Type B pancreatic cell (in vitro differentiated cells): ENCODE measurements at regions not wholly inside any gene's neighbourhood (a gene's known extent, or its start where the extent isn't known, plus 50 kb on each side); places are given as distances from the start of the nearest gene placed in this dataset.

Source experiments
- DNase-seq: peaks from one replicate; pipeline ENCODE4 v3.0.0; 2021; ENCODE audit warnings: mixed read lengths; ENCODE audit not compliant: unreplicated experiment; ENCODE audit errors: extremely low spot score
- H3K27ac Mint-ChIP-seq: 2 replicates; pipeline ENCODE4 v1.8.0; 2021; ENCODE audit warnings: mild to moderate bottlenecking, mixed read lengths
- H3K27me3 Mint-ChIP-seq: 2 replicates; pipeline ENCODE4 v1.8.0; 2021; ENCODE audit warnings: mixed read lengths
- H3K36me3 Mint-ChIP-seq: 2 replicates; pipeline ENCODE4 v1.8.0; 2021; ENCODE audit warnings: mixed read lengths
- H3K4me1 Mint-ChIP-seq: one replicate; pipeline ENCODE4 v1.8.0; 2021; ENCODE audit warnings: mixed read lengths; ENCODE audit not compliant: unreplicated experiment
- H3K4me3 Mint-ChIP-seq: 2 replicates; pipeline ENCODE4 v1.8.0; 2021; ENCODE audit warnings: mild to moderate bottlenecking, mixed read lengths
- H3K9me3 Mint-ChIP-seq: 2 replicates; pipeline ENCODE4 v1.8.0; 2021; ENCODE audit warnings: mixed read lengths
- TF ChIP-seq, protein P1 (sequence below): fragments of 200-600 bp; sonication (generic); conservative IDR thresholded peaks from 2 replicates; pipeline ENCODE4 v1.5.0; 2021; ENCODE audit warnings: antibody characterized with exemption, mild to moderate bottlenecking

- Mint-ChIP-seq H3K4me3 (no peak overlapping the region), H3K9me3 (no peaks in the 10 kb centered on the region), H3K36me3 (no peaks in the 10 kb centered on the region), H3K27me3 (peaks cover 10% of the 10 kb centered on the region), H3K4me1 (peaks cover 12% of the 10 kb centered on the region), H3K27ac (no peak overlapping the region)
- no peak for DNase-seq
- TF ChIP-seq, protein P1, sequence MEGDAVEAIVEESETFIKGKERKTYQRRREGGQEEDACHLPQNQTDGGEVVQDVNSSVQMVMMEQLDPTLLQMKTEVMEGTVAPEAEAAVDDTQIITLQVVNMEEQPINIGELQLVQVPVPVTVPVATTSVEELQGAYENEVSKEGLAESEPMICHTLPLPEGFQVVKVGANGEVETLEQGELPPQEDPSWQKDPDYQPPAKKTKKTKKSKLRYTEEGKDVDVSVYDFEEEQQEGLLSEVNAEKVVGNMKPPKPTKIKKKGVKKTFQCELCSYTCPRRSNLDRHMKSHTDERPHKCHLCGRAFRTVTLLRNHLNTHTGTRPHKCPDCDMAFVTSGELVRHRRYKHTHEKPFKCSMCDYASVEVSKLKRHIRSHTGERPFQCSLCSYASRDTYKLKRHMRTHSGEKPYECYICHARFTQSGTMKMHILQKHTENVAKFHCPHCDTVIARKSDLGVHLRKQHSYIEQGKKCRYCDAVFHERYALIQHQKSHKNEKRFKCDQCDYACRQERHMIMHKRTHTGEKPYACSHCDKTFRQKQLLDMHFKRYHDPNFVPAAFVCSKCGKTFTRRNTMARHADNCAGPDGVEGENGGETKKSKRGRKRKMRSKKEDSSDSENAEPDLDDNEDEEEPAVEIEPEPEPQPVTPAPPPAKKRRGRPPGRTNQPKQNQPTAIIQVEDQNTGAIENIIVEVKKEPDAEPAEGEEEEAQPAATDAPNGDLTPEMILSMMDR: no peak
Measured at GRCh38 chr17:72301887-72302286, 181.1 kb downstream of the SOX9 start.

- Mint-ChIP-seq H3K36me3 (no peaks in the 10 kb centered on the region), H3K27ac (no peak overlapping the region), H3K4me3 (no peak overlapping the region), H3K4me1 (peaks cover 19% of the 10 kb centered on the region), H3K27me3 (peaks cover 12% of the 10 kb centered on the region), H3K9me3 (no peaks in the 10 kb centered on the region)
- TF ChIP-seq, protein P1: no peak
- DNase-seq: no peak
Measured at GRCh38 chr17:72302735-72303134, 181.9 kb downstream of the SOX9 start.

DNA sequence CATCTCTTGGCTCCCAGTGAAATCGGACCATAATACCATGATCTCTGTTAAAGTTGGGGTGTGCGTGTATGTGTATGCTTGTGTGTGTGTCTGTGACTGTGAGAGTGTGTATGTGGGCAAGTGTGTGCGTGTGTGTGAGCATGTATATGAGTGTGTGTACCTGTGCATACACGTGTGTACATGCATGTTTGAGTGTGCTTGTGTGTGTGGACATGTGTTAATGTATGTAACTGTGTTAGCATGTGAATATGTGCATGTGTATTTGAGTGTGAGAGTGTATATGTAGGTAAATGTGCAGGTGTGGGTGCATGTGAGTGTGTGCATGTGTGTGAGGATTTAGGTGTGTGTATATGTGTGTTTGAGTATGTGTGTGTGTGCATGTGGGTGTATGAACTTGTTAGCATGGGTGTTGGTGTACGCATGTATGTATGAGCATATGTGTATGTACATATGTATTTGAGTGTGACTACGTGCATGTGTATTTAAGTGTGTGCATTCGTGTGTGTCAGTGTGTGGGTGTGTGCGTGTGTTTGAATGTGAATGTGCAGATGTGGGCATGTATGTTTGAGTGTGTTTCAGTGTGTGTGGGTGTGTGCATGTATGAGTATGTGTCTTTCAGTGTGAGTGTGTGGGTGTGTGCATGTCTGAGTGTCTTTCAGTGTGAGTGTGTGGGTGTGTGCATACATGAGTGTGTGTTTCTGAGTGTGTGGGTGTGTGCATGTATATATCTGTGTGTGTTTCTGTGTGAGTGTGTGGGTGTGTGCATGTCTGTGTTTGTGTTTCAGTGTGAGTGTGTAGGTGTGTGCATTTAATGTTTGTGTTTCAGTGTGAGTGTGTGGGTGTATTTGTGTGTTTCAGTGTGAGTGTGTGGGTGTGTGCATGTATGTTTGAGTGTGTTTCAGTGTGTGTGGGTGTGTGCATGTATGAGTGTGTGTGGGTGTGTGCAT, 183.2 kb downstream of the SOX9 start:
- TF ChIP-seq, protein P1: no peak
- Mint-ChIP-seq H3K4me3 (no peak overlapping the region), H3K27ac (no peak overlapping the region), H3K4me1 (peaks cover 28% of the 10 kb centered on the region), H3K27me3 (peaks cover 12% of the 10 kb centered on the region), H3K36me3 (no peaks in the 10 kb centered on the region), H3K9me3 (no peaks in the 10 kb centered on the region)
- DNase-seq: no peak

DNA sequence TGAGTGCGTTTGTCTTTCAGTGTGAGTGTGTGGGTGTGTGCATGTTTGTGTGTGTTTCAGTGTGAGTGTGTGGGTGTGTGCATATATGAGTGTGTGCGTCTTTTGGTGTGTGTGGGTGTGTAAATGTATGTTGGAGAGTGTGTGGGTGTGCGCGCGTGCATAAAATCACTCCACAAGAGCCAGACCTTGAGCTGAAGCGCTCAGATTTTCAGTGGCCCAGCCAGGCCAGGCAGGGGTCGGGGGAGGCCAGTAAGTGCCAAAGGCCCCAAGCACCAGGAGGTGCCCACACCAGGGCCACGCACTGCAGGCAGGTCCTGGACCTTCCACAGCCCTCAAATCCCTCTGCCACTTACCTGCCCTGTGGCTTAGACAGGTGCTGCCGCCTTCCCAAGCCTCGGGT, 184.0 kb downstream of the SOX9 start:
- DNase-seq: no peak
- H3K27ac Mint-ChIP-seq: no peak overlapping the region
- no peaks in the 10 kb centered on the region for H3K36me3 Mint-ChIP-seq
- H3K27me3 Mint-ChIP-seq: peaks cover 12% of the 10 kb centered on the region
- TF ChIP-seq, protein P1: no peak
- no peak overlapping the region for H3K4me3 Mint-ChIP-seq
- H3K9me3 Mint-ChIP-seq: no peaks in the 10 kb centered on the region
- peaks cover 30% of the 10 kb centered on the region for H3K4me1 Mint-ChIP-seq

- TF ChIP-seq, protein P1: no peak
- Mint-ChIP-seq H3K4me3 (no peak overlapping the region), H3K4me1 (peaks cover 30% of the 10 kb centered on the region), H3K27me3 (peaks cover 12% of the 10 kb centered on the region), H3K9me3 (no peaks in the 10 kb centered on the region), H3K27ac (no peak overlapping the region), H3K36me3 (no peaks in the 10 kb centered on the region)
- no peak for DNase-seq
Measured at GRCh38 chr17:72305472-72305871, 184.7 kb downstream of the SOX9 start.
